ENCODE measurements at regions not wholly inside any gene's neighbourhood (a gene's known extent, or its start where the extent isn't known, plus 50 kb on each side); places are given as distances from the start of the nearest gene placed in this dataset.

DNA sequence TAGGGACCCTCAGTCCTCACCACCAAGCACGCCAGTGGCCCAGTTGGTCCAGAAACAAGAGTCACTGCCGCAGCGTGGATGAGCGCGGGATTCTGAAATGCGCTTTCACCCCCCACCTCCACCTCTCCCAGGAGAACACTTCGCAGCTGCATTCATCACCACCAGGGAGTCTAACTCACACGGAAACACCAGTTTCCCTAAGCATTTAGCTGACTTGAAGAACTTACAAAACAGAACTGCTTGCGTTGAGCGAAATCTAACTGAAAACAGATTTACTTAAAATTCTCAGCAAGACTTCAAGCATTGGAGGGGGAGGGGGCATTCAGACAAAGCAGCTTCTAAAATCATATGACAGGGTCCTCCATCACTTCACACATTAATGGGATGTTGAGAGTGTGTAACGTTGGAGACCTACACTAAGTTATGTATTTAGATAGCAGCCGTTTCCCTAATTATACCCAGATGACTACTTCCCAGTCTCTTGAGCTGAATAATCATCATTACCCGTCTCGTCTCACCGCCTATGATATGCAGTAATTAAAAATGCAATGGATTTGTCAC is 258.2 kb upstream of the IRS2 start:
- TF ChIP-seq, protein P1, sequence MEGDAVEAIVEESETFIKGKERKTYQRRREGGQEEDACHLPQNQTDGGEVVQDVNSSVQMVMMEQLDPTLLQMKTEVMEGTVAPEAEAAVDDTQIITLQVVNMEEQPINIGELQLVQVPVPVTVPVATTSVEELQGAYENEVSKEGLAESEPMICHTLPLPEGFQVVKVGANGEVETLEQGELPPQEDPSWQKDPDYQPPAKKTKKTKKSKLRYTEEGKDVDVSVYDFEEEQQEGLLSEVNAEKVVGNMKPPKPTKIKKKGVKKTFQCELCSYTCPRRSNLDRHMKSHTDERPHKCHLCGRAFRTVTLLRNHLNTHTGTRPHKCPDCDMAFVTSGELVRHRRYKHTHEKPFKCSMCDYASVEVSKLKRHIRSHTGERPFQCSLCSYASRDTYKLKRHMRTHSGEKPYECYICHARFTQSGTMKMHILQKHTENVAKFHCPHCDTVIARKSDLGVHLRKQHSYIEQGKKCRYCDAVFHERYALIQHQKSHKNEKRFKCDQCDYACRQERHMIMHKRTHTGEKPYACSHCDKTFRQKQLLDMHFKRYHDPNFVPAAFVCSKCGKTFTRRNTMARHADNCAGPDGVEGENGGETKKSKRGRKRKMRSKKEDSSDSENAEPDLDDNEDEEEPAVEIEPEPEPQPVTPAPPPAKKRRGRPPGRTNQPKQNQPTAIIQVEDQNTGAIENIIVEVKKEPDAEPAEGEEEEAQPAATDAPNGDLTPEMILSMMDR (IDR thresholded peaks at IDR 0.05) = no peak
- TF ChIP-seq EP300 (IDR thresholded peaks at IDR 0.05; ENCODE audit: low read depth) = no peak
- no peak for TF ChIP-seq POLR2A (IDR thresholded peaks at IDR 0.05)

Data from transverse colon (tissue), 3 donors.